GM21529 (cell line): ENCODE measurements at regions not wholly inside any gene's neighbourhood (a gene's known extent, or its start where the extent isn't known, plus 50 kb on each side); places are given as distances from the start of the nearest gene placed in this dataset.
A peak's percentile ranks its signal among the peaks of the same experiment; 100 is the strongest.
"Not testable (repeated sequence)": the region's sequence is repeated elsewhere in the genome, so short reads cannot be mapped to it uniquely, and the experiment has no call there.

Experiments used
- ATAC-seq: cut with Tn5 transposase; IDR thresholded peaks from one replicate; pipeline ENCODE4 v1.9.1; 2021; ENCODE audit not compliant: unreplicated experiment

GRCh38 chr7:130789436-130789835 is 55.4 kb upstream of the KLF14 start:
- no peak for ATAC-seq

- no peak for ATAC-seq
These were observed 57.7 kb upstream of the KLF14 start for GRCh38 chr7:130791746-130792145.

DNA sequence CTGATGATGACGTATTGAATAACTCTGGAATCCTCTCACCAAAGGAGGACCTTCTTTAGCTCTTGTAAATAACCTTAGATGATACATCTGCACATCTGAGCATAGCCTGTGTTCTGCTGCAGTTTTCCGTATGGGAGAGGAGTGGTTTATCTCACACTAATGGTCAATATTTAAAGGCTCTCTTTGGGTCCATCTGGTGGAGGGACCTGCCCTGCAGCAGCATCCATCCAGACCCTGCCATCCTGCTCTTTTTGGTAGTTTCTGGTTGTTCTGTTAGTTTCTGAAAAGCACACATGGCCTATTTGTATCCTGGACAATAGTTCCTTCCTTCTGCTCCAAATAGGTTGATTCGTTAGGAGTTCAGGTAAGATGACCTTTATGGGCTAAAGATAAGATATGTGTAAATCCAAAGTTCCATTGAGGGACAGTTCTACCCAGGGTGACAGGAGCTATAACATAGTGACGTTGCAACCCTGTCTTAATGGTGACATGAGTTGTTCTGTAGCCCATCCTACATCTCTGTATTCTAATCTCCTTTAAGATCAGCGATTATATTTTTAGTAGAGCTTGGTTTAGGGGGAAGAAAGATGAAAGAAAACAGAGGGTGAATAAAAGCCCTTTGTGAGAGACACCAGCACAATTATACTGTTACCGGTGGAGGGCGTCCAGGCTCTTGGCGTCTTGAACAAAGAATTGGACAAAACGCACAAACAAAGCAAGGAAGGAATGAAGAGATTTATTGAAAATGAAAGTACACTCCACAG is 60.0 kb upstream of the KLF14 start:
- no peak for ATAC-seq

DNA sequence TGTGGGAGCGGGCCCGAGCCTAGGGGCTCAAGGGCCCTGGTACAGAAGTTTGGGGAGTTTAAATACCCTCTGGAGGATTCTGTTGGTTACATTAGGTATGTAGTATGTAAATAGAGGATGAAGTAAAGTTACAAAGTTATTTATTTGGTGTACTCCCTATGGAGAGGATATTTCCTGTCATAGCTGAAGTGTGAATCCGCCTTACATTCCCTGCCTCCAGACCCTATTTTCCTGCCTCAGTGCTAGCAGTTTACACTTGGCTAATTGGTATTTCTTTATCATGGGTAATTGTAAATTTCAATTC is 60.6 kb upstream of the KLF14 start:
- ATAC-seq: no peak

- ATAC-seq: not testable (repeated sequence)
These were observed 62.4 kb upstream of the KLF14 start for GRCh38 chr7:130796425-130796824.

GRCh38 chr7:130803127-130803526 is 69.1 kb upstream of the KLF14 start:
- no peak for ATAC-seq

GRCh38 chr7:130804220-130804619 is 70.2 kb upstream of the KLF14 start:
- ATAC-seq: no peak

DNA sequence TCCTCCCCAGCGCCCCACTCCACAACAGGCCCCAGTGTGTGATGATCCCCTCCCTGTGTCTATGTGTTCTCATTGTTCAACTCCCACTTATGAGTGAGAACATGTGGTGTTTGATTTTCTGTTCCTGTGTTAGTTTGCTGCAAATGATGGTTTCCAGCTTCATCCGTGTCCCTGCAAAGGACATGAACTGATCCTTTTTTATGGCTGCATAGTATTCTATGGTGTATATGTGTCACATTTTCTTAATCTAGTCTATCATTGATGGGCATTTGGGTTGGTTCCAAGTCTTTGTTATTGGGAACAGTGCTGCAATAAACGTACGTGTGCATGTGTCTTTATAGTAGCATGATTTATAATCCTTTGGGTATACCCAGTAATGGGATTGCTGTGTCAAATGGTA is 78.8 kb upstream of the KLF14 start:
- ATAC-seq: not testable (repeated sequence)

- no peak for ATAC-seq
These were observed 80.8 kb upstream of the KLF14 start for GRCh38 chr7:130814778-130815335.

DNA sequence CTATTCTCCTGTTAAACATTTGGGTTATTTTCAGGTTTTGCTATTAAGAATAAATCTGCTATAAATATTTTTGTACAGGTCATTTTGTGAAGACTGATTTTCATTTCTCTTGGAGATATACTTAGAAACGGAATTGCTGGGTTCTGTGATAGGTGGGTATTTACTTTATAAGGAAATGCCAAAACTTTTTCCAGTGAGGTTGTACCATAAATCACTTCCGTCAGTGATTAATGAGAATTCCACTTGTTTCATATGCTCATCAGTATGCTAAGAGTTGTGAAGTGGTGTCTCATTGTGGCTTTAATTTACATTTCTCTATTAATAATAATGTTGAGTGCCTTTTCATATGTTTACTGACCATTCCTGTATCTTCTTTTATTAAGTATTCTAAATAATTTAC is 84.0 kb upstream of the KLF14 start:
- no peak for ATAC-seq

DNA sequence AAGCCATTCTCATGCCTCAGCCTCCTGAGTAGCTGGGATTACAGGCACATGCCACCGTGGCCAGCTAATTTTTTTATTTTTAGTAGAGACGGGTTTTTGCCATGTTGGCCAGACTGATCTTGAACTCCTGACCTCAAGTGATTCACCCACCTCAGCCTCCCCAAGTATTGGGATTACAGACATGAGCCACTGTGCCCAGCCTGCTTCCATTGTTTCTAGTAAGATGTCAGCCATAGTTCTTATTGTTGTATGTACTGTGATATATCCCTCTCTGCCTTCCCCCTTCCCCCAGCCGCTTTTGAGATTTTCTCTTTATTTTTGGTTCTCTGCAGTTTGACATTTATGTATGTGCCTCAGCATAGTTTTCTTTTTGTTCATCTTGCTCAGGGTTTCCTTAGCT is 87.9 kb upstream of the KLF14 start:
- ATAC-seq: no peak

- no peak for ATAC-seq
These were observed 88.6 kb upstream of the KLF14 start for GRCh38 chr7:130822642-130823041.

GRCh38 chr7:130823060-130823459 is 89.1 kb upstream of the KLF14 start:
- ATAC-seq: no peak

GRCh38 chr7:130825819-130826218 is 91.8 kb upstream of the KLF14 start:
- ATAC-seq: no peak

DNA sequence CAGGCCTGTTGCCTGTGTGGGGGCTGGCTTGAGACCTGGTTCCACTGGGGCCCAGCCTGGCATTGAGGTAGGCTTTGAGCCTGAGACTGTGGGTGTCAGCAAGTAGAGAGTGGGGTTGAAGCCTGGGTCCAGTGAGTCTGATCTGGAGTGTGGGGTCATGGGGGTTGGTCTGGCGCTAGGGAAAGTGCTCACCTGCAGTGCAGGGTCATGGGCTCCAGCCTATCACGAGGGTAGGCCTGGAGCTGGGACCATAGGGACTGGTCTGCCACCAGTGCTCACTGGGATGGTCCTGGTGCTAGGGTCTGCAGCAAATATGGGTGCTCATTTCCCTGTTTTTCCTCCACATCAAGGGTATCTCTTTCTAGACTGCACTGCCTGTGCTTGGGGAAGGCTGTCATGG is 95.4 kb upstream of the KLF14 start:
- ATAC-seq: no peak

DNA sequence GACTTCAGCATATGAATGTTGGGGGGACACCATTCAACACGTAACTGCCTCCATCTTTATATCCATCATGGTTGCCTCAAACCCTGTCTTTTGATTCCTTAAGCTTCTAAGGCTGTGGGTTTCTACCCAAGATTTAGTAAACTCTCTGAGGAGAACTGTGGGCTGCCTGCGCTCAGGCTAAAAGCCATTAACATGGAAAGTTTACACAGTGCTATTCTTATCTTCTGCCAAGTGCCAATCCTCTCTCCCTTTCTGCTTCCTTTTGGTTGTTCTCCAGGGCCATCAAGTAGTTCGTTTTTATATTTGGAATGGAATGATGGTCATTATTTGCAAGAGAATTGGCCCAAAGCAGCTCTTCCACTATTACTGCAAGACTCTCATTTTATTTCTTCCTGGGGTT is 97.3 kb upstream of the KLF14 start:
- ATAC-seq: no peak

GRCh38 chr7:130831817-130832481 is 97.9 kb upstream of the KLF14 start:
- ATAC-seq: no peak

GRCh38 chr7:130838738-130839137 is 104.7 kb upstream of the KLF14 start:
- peak; percentile 64 for ATAC-seq

GRCh38 chr7:130840599-130840998 is 106.6 kb upstream of the KLF14 start:
- ATAC-seq: no peak

DNA sequence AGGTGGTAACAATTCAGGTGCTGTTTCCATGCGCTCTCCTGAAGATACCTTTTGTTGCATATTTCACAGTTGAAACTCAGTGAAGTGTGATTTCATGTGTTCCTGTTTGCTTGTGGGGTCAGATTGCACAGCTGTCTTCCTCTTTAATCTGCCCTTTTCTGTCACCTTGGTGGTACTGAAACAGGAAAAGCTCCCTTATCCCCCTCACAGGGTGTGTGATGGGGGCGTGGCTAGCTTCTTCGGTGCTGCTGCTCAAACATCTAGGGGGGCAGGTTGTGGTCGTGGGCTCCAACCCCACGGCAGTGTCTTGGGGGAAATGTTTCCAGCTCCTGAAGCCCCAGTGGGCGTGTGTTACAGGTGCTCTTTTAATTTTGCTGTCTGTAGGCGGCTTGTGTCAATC is 107.4 kb upstream of the KLF14 start:
- no peak for ATAC-seq

DNA sequence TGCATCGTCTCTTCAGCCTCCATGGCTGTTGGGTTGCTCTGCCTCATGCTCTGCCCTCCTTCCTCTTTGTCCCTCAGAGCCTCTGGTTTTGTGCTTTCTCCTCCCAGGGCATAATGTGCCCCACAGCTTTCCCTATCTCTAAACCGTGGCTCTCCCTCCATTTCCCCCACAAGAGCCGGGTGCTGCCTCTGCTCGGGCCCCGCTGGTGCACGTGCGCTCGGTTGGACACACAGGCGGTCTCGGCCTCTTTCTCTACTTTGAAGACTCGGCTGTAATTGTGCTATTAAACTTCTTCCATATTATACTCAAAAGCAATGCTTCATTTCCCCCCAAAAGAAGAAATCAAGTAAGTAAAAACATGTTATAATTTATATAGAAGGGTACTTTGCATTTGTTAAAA is 109.7 kb upstream of the KLF14 start:
- no peak for ATAC-seq

GRCh38 chr7:130844811-130845580 is 111.0 kb upstream of the KLF14 start:
- ATAC-seq: no peak
